Right kidney (tissue), 1 donor: ENCODE measurements at regions not wholly inside any gene's neighbourhood (a gene's known extent, or its start where the extent isn't known, plus 50 kb on each side); places are given as distances from the start of the nearest gene placed in this dataset.

ENCODE experiments used
- DNase-seq: peaks from one replicate; pipeline ENCODE4 v3.0.0-alpha.2; 2016

DNA sequence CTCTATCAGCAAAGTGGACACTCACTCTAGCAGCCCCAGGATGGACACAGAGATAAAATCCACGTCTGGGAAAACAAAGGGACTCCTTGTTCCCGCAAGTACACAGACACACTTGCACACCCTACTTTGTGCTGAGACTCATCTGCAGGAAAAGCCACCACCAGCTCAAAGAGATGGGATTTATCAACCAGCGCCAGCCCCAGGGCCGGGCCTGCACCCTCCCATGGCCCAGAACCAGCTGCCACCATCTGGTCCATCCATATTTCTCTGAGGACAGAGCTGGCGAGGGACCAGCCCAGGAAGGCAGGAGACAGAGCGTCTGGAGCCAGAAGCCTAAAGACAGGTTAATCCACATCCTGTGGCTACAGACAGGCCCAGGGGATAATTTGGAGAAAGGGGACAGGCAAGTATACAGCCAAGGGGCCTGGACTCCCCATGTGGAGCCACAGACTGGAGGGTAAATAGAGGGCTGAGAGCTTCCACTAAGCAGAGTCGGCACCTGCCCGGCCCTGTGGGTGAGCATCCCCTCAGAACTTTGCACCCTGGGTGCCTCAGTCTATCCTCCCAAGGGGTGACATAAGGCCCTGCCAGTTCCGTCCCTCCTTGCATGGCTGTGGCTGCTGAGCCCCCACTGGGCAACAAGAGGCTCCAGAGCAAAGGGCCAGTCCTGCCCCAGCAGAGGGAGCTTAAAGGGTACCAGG, 233.9 kb downstream of the PTPRU start:
- no peak for DNase-seq

DNA sequence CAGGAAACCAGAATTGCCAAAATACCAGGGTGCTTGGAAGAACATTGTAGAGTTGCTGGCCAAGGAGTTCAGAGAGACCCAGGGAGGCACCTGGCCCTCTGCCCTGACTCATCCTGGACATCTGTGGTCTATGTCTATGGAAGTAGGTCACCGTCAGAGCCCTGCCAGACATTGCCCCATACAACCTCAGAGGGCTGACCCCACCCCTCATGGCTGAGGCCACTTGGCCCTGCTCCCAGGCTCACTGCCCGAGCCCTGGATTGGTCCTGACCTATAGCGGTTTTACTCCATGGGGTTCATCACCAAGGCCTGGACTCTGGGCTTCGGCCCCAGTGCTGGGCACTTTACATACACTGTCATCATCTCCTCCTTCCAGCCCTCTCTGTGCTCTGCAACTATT, 233.1 kb downstream of the PTPRU start:
- DNase-seq, result no peak

DNA sequence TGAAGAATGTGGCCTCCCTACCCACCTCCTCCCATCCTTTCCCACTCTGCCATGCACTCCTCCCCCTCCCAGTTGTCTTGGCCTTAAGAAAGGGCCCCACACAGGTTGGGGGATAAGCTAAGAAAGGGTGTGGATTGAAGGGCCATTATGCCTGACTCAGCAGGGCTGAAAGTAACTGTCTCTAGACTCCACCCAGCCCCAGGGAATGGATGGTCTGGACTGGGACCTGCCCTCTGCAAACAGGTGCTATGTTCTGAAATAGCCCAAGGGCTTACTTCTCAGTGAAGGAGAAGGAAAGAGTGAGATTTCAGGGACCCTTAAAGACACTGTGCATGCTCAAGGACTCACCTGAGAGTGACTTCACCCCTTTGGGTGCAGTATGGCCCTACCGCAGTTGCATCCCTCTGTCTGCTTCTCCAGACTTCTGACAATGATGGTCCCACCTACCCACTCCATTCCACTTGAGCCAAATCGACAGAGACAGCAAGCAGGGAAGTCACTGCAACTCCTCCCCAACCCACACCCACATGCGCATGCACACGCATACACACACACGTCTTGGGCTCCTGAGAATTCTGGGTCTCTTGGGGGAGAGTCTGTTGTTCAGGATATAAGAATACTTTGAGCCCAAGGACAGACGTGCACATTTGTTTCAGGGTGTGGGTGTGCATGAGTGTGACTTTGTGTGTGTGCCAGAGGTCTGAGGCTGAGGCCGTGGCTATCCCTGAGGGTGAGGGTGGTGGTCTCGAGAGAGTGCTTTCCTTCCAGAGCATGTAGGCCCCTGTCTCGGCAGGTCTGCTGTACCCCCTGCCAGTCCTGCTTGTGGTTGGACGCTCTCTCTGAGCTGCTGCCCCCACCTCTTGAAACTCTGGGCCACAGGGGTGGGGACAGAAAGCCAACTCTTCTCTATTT, 231.9 kb downstream of the PTPRU start:
- DNase-seq, result no peak

DNA sequence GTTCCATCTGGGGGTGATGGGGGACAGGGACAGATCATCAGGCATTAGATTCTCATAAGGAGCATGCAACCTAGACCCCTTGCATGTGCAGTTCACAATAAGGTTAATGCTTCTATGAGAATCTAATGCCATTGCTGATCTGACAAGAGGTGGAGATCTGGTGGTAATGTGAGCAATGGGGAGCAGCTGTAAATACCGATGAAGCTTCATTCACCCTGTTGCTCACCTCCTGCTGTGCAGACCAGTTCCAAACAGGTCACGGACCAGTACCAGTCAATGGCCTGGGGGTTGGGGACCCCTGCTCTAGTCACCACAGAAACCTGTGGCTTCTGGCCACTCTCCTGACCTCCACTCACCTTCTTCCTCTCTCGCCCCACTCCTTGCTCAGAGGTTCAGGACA, 229.9 kb downstream of the PTPRU start:
- no peak for DNase-seq

DNA sequence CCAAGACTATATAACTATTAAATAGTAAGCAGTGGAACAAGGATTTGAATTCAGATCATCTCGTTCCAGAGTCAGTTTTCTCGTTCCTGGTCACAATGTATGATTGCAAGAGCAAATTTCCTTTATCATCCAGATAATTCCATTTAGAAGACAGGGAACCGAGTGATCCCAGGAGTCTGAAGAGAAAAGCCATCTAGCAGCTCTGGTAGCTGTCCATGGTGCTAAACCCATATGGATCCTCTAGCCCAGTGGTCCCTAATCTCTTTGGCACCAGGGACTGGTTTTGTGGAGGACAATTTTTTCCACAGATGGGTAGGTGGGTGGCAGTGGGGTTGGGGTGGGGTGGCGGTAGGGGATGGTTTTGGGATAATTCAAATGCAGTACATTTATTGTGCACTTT, 229.4 kb downstream of the PTPRU start:
- DNase-seq, result no peak

DNA sequence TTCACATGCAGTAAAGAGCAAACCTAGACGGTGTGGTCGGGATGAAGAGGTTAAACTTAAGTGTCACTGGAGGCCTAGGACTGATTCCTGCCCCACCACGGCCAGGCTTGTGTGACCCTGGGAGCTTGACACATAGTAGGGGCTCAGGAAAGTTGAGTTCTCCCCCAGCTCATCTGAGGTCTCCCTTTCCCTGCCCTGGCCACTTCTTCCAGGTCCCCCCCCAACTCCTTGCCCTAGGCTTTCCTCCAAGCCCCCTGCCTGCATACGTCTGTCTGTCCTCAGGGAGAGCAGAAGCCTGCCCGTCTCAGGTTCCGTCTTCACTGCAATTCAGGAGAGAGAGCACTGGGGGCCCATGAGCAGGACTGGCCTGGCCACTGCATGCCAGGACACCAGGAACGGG, 225.8 kb downstream of the PTPRU start:
- no peak for DNase-seq

DNA sequence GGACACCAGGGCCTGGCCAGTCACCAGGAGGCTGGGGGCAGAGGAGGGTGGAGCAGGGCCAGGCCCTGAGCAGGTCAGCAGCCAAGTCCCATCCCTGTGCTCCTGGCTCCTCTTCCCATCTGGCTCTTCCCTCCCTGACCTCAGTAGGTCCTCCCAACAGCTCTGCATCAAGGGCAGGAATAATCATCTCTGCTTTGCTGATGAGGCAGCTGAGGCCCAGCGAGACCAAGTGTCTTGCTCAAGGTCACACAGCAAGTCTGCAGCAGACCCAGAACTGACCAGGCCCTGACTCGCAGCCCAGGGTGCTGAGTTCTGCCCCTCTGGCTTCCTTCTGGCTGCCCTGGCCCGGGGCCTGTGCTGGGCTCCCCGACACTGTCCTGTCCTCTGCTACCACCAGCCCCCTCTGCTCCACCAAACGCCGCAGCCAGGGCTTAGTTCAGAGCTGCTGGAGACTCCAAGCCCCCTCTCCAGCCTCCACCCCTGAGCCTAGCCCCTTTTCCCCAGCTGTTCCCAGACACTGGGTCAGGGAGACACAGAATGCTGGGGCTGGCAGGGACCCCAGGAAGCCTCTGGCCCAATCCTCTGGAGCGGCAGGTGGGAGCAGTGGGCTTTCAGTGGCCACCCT, 224.9 kb downstream of the PTPRU start:
- no peak for DNase-seq

DNA sequence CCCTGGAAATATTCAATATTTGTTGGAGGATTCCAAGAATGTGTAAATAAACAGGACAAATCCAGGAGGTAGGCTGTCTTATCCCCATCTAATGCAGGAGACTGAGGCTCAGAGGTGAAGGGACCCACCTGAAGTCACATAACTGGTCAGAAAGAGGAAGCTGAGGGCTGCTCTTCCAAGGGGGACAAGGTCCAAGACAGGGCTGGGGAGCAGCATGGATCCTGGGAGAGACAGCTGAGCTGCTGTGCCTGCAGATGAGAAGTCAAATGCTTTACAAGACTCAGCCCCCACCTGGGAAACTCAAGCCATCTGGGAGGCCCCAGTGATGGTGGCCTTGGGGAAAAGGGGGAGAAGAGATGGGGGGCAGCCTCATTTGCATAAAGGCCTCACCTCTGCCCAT, 224.4 kb downstream of the PTPRU start:
- DNase-seq, result no peak

DNA sequence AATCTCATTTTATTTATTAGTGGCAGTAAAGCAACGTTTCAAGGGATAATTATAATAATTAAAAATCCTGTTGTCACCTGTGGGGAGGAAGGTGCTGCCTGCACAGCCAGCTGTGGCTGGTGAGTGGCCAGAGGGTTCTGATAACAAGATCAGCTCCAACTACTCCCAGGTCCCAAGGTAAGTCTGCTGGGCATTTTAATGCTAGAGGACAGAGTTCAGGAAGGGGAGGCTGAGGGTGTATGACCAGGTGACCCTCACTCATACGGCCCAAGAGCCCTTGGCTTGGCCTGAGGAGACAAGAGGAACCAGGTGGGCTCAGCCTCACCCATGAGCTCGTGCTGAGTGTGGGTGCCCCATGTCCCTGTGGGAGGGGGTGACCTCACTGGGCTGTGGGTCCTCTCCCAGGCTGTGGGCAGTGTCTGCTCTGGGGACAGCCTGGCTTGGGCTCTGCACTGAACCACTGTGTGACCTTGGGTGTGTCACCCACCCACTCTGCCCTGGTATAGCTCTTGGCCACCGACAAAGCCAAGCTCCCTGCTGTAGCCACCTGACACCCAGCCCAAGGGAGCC, 223.8 kb downstream of the PTPRU start:
- no peak for DNase-seq

DNA sequence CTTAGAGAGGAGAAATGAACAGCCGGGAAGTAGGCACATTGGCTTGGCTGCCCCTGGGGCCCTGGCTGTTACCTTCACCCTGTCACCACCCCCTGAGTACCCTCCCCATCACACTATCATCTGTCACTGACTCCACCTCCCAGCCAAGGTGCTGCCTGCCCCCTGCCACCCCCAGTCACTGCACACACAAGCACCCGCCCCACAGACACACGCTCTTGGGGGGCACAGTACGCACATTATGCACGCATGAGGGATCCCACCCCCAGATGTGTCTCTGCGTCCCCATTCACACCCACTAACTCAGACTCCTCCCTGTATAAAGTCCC, 223.3 kb downstream of the PTPRU start:
- DNase-seq, result no peak

DNA sequence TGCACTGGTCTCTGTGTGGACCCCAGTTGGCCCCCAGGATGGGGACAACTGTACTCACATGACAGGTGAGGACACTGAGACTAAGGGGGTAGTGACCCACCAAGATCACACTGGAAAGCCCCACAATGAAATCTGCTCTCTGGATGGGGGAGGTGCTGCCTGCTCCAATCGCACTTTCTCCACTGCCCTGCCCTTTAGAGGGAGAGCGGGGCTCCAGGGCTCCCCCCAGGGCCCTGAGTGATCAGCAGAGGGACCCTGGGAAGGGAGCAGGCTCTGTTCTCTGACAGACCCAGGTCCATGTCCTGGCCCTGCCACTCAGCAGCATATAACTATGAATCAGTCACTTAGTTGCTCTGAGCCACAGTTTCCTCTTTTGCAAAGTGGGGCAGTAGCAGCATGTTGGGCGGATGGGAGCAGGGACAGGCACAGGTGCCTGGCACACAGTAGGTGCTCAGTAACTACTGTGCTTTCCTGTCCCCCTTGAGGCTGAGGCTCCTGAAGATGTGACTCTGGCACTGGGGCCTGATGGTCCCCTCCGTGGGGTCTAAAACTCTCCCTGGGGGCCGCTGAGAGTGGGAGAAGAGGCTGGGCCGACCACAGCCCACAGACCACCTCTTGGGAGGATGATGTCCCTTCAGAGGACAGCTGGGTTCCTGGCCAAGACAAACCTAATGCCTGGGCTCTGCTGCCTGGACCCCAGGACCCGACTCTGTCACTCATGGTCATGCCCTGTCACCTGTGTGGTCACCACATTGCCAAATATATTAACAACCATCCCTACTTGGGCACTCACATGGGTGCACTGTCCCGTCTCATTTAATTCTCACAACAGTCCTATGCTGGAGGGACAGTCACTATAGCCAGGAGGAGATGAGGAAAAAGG, 222.7 kb downstream of the PTPRU start:
- DNase-seq, result no peak

DNA sequence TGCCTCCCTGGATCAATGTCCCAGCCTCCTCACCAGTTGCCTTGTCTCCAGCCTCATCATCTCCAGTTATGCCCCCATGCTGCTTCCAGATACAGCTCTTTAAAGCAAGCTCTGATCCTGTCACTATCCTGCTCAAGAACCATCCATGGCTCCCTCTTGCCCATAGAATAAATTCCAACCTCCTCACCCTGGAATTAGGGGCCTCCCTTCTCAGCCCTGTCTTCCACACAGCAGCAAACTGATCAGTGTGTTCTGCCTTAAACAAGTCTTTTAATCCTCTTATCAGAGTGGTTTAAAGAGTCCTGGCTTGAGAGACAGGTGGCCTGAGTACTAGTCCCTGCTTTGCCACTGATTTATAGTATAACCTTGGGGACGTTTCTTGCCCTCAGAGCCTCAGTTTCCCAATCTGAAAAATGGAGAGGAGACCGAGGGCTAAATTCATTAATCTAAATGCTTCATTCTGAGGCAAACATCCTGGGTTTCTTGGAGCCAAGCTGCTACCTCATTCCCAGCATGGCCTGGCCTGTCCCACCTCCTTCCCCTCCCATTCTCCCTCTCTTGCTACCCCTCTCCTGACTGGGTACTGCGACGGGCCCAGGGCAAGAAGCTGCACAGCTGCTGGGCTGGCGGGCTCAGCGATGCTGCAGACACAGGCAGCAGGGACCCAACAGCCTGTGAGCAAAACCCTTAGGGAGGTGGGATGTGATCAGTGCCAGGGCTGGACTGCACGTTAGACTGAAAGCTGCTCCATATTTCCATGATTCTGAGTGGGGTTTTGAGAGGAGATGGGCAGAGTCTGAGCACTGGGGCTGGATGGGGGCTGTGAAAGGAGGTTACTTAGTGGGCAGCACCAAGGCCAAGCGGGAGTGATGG, 221.4 kb downstream of the PTPRU start:
- no peak for DNase-seq

DNA sequence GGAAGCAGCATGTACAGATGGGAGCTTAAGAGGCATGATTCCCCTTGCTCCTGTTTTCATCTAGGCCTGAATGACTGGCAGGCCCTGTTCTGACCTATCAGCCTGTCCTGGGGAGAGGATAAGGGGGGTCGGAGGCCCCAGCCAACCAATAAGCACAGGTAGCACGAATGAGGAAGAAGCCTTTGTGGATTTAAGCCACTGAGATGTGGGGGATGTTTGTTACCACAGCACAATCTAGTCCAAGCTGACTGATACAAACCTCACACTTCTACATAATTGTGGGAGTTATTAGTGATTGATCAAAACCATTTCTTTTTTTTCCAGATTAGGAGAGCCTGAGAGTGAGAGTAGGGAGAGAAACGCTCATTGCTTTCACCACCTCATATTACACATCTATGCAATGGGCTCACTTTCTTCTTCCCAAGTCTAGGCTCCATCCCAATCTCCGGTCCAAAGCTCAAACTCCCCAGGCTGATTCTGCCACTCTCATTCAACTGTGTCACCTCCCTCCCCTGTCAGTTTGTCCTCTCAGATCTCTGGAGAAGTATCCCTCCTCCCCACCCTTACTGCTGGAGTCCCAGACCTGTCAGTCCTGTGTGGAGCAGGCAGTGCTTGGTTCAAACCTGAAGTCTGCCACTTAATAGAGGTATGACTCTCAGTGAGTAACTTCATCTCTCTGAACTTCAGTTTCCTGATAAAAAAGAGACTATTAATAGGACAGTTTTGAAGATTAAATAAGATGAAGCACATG, 220.5 kb downstream of the PTPRU start:
- DNase-seq, result no peak

DNA sequence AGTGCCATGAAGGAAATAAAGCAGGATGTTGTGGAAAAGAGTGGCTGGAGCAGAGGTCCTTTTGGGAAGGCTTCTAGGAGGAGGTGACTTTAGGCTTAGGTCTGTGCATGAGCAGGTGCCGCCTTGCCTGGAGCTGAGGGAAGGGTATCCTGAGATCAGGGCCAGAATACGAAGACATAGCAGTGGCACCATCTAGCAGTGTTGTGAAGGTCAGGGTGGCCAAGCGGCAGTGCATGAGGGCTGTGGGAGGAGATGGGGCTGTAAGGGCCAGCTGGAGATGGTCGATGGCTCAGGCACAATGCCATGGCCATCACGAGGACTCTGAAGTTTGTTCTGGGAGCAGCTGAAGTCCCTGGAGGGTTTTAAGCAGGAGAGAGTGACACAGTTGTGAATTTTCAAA, 219.5 kb downstream of the PTPRU start:
- no peak for DNase-seq

DNA sequence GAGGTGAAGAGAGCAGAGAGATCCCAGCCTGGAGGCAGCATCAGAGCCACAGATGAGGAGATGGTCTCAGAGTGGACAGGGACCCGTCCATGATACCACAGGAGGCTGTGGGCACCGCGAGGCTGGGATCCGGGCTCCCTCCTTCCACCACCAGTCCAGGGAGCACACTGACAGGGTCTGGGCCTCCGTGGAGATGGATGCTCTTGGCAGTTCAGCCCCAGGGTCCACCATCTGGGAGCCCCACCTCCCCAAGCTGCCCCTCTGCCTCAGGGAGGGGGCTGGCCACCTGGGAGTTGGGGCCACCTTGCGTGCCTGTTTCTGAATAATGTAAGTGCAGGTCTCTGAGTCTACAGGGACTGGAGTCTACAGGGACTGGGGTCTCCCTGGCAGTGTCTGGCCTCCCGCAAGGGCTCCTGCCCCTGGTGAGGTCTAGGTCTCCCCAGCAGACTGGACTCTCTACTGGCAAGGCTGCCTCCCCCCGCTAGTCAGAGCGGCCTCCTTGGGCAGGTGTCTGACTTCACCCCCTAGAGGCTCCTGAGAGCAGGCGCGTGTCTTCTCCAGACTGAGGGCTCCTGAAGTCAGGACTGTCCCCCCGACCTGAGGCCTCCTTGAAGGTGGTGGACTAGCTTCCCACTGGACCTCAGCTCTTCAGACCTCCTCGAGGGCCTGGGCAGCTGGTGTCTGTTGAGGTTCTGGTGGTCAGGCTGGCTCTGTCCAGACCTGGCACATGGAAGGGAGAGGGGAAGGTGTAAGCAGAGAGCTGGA, 218.5 kb downstream of the PTPRU start:
- DNase-seq, result no peak

DNA sequence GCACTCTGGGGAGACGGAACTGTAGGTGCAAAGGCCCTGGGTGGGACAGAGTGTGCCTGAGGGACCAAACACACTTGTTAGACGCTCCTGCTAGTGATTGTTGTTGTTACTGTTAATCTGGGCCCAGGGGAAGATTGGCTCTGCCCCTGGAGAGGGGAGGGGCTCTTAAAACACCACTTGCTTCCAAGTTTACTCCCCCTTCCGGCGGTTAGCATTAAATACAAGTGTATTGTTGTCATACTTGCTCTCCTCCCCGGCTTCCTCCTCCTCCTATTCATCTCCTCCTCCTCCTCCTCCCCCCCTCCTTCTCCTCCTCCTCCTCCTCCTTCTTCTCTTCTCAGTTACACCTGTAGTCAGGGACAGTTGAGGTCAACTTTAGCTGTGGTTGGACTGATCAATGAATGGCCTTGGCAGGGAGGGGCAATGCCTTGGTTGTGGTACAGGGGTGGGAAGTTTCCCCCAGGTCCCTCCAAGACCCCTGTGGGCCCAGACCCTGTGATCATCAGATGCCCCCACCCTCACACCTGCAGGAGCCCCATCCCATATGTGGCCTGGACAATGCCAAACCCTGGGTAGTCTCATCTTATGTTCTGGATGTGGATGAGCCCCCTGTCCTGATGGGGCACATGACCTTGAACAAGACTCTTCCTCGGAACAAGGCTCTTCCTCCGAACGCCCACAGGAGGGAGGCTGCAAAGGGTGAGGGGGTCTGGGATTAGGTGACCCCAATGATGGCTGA, 217.3 kb downstream of the PTPRU start:
- no peak for DNase-seq

DNA sequence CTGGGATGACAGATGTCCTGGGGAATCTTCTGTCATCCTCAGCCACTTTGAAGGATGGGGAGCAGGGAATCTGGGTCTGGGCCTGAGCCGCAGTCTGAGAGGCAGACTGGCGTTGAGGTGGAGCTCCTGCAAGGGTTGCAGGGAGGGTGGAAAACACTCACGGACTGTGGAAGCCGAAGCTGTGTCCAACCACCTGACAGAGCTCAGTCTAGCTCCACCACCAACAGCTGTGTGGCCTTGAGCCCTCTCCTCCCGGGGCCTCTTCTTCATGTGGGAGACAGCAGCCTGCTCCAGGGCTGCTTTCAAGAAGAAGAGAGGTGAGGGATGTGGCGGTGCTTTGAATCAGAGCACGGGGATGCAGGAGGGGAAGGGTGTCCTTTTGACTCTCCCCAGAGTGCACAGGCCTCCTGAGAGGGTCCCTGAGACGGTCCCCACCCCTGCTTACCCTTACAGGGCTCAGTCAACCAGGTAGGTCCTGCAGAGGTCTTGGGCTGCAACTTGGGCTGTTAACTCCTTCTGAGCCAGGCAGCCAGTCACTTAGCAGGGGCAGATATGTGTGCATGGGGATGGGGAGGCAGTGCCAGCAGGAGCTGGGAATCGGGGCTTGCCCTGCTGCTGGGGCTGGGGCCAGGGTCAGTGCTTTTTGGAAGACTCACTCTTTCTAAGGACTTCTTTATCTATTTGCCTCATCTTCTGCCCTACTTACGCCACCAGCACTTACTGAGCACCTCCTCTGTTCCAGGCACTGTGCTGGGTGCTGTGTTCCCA, 216.3 kb downstream of the PTPRU start:
- no peak for DNase-seq

DNA sequence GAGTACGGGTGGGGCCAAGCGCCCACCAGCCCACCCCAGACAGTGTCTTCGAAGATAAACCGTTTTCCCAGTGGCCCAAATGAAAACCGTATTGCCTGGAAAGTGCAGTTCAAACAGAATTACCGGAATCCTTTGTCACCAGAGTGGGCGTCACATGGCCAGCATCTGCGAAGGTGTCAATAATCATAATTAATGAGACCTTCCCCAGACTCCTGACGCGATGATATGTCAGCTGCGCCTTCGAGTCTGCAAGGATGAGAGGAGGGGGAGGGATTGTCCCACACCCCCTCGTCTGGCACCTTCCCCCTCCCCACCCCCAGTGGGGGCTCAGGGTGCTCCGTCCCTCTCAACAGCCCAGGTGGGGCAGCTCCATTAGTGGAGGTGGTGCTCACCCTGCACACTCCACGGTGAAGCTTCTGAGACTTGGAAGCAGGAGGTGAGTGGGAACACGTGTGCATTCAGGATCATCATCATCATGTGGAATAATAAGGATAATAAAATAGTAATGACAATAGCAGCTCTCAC, 215.1 kb downstream of the PTPRU start:
- no peak for DNase-seq
